ENCODE measurements at regions not wholly inside any gene's neighbourhood (a gene's known extent, or its start where the extent isn't known, plus 50 kb on each side); places are given as distances from the start of the nearest gene placed in this dataset.

- peaks cover 15% of the 10 kb centered on the region for H3K9me3 Mint-ChIP-seq
- H3K4me1 Mint-ChIP-seq: peaks cover 17% of the 10 kb centered on the region
- H3K27me3 Mint-ChIP-seq (ENCODE audit: low read depth): peaks cover 11% of the 10 kb centered on the region
- H3K4me3 Mint-ChIP-seq: peak overlapping the region; percentile 35
- peak; percentile 67 for DNase-seq (ENCODE audit: low read depth, low spot score)
- TF ChIP-seq CTCF (conservative IDR thresholded peaks at IDR 0.05): no peak
- H3K36me3 Mint-ChIP-seq (ENCODE audit: low read depth): peaks cover 11% of the 10 kb centered on the region
- H3K27ac Mint-ChIP-seq (ENCODE audit: unreplicated experiment): no peak overlapping the region
Observed at GRCh38 chr2:120661551-120661950, 74.1 kb upstream of the GLI2 start.

GRCh38 chr2:120662046-120662445 lies 73.6 kb upstream of the GLI2 start:
- Mint-ChIP-seq H3K4me1 (peaks cover 17% of the 10 kb centered on the region), H3K27me3 (ENCODE audit: low read depth) (peaks cover 13% of the 10 kb centered on the region), H3K27ac (ENCODE audit: unreplicated experiment) (no peak overlapping the region), H3K36me3 (ENCODE audit: low read depth) (peaks cover 13% of the 10 kb centered on the region), H3K9me3 (peaks cover 18% of the 10 kb centered on the region), H3K4me3 (no peak overlapping the region)
- DNase-seq (ENCODE audit: low read depth, low spot score): no peak
- TF ChIP-seq CTCF (conservative IDR thresholded peaks at IDR 0.05): no peak

DNA sequence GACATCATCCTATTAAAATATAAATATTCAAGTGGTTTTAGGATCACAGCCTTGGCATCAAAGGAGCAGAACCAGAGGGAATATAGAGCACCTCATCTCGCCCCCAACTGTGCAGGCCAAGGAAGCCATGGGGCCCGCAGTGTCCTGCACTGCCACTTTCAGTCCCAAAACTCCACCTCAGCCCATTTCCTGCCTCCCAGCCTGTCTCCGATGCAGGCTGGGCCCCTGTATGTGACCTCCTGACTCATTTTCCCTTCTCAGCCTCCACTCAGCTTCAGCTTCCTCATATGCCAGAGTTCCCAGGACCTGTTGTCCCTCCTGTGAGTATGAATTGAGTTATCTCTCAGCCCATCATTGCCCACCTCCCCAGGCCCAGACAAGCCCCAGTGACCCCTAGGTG lies 72.9 kb upstream of the GLI2 start:
- Mint-ChIP-seq H3K36me3 (ENCODE audit: low read depth) (peaks cover 13% of the 10 kb centered on the region), H3K9me3 (peaks cover 18% of the 10 kb centered on the region), H3K27me3 (ENCODE audit: low read depth) (peaks cover 12% of the 10 kb centered on the region), H3K4me1 (peaks cover 17% of the 10 kb centered on the region), H3K4me3 (no peak overlapping the region), H3K27ac (ENCODE audit: unreplicated experiment) (no peak overlapping the region)
- TF ChIP-seq CTCF (conservative IDR thresholded peaks at IDR 0.05): no peak
- DNase-seq (ENCODE audit: low read depth, low spot score): no peak

- Mint-ChIP-seq H3K36me3 (ENCODE audit: low read depth) (peaks cover 15% of the 10 kb centered on the region), H3K9me3 (peaks cover 22% of the 10 kb centered on the region), H3K4me1 (peaks cover 22% of the 10 kb centered on the region), H3K4me3 (no peak overlapping the region), H3K27me3 (ENCODE audit: low read depth) (peaks cover 36% of the 10 kb centered on the region), H3K27ac (ENCODE audit: unreplicated experiment) (no peak overlapping the region)
- no peak for TF ChIP-seq CTCF (conservative IDR thresholded peaks at IDR 0.05)
- DNase-seq (ENCODE audit: low read depth, low spot score): no peak
Observed at GRCh38 chr2:120666433-120666832, 69.2 kb upstream of the GLI2 start.

DNA sequence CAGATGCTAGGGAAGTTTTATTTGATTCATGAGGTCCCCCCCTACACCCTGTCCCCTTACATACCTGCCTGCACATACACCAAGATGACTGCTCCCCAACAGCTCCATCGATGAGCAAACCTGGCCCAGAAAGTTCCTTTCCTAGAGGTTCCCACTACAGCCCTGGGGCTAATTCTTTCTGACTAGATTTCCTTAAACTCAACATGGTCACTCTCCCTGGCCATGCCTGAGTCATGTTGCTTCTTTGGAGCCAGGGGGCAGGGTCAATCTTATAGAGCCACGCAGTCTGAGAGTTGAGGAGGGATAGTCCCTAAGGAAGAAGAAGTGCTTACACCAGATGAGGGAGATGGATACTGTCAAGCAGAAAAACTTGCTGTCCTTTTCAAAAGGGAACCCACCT lies 67.7 kb upstream of the GLI2 start:
- peaks cover 31% of the 10 kb centered on the region for H3K27me3 Mint-ChIP-seq (ENCODE audit: low read depth)
- peaks cover 9% of the 10 kb centered on the region for H3K4me1 Mint-ChIP-seq
- DNase-seq (ENCODE audit: low read depth, low spot score): no peak
- no peak overlapping the region for H3K4me3 Mint-ChIP-seq
- no peak overlapping the region for H3K27ac Mint-ChIP-seq (ENCODE audit: unreplicated experiment)
- TF ChIP-seq CTCF (conservative IDR thresholded peaks at IDR 0.05): no peak
- H3K36me3 Mint-ChIP-seq (ENCODE audit: low read depth): peaks cover 15% of the 10 kb centered on the region
- peaks cover 22% of the 10 kb centered on the region for H3K9me3 Mint-ChIP-seq

Data from neural crest cell (in vitro differentiated cells).